ENCODE measurements at regions not wholly inside any gene's neighbourhood (a gene's known extent, or its start where the extent isn't known, plus 50 kb on each side); places are given as distances from the start of the nearest gene placed in this dataset.

GRCh38 chr14:54337314-54337713, 59.5 kb upstream of the CDKN3 start:
- TF ChIP-seq USF1 (IDR thresholded peaks at IDR 0.05) (no peak), RAD21 (IDR thresholded peaks at IDR 0.05; ENCODE audit: low read depth) (no peak), MAX (IDR thresholded peaks at IDR 0.05) (no peak), CEBPB (IDR thresholded peaks at IDR 0.05) (no peak), REST (IDR thresholded peaks at IDR 0.05; ENCODE audit: low read depth) (no peak)

Data from Ishikawa (cell line).